ENCODE measurements at regions not wholly inside any gene's neighbourhood (a gene's known extent, or its start where the extent isn't known, plus 50 kb on each side); places are given as distances from the start of the nearest gene placed in this dataset.

DNA sequence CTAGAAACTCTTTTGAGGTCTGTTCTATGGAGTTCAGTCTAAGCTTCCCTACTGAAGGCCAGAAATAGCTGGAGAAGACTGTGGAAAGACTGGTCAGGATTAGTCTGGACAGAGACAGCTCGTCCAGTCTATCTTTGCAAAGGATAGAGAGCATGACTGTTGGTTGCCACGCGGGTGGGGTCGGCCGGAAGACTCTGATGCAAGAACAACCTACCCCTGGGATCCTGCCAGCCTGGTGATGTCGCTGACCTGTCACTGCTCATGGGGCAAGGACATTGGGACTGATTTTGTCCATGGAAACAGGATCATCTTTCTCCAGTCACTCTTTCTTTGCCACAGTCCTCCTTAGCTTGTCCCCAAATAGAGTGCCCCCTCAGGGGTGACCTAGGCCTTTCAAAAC is 337.6 kb upstream of the NPSR1 start:
- Histone ChIP-seq H3K27me3 (ENCODE audit: control insufficient read depth in 3 of 3, insufficient read depth in 3 of 3, low read depth in 1 of 3, low read length in 3 of 3) (no peaks in the 10 kb centered on the region), H3K23ac (ENCODE audit: low read depth, low read length, poor library complexity) (no peak overlapping the region), H2BK5ac (ENCODE audit: low read length) (no peak overlapping the region), H3K9me3 (replicated peaks in 1 of 2; ENCODE audit: control insufficient read depth in 2 of 2, insufficient read depth in 1 of 2, low read depth in 1 of 2, low read length in 2 of 2) (no peaks in the 10 kb centered on the region), H2BK120ac (ENCODE audit: low read depth, low read length) (no peak overlapping the region), H2BK12ac (ENCODE audit: low read length) (no peak overlapping the region), H3K4me1 (ENCODE audit: control insufficient read depth in 2 of 2, insufficient read depth in 1 of 2, low read depth in 1 of 2, low read length in 2 of 2) (no peaks in the 10 kb centered on the region), H3K79me1 (ENCODE audit: low read depth, low read length) (no peaks in the 10 kb centered on the region), H4K8ac (ENCODE audit: low read depth, low read length) (no peak overlapping the region), H3K14ac (ENCODE audit: low read length) (no peak overlapping the region), H3K36me3 (replicated peaks in 1 of 2; ENCODE audit: control insufficient read depth in 2 of 2, insufficient read depth in 2 of 2, low read length in 2 of 2) (no peaks in the 10 kb centered on the region), H2BK15ac (ENCODE audit: low read length) (no peak overlapping the region), H3K4ac (ENCODE audit: low read length) (no peak overlapping the region), H3K9ac (ENCODE audit: low read depth, low read length, poor library complexity) (no peak overlapping the region), H3K4me3 (ENCODE audit: low read length in 2 of 2) (no peak overlapping the region), H2AFZ (ENCODE audit: low read length) (no peak overlapping the region), H3K27ac (replicated peaks; ENCODE audit: low read length) (no peak overlapping the region), H3K4me2 (ENCODE audit: insufficient read depth, low read length, poor library complexity, severe bottlenecking) (no peak overlapping the region), H3K18ac (ENCODE audit: low read length) (no peak overlapping the region), H4K91ac (ENCODE audit: low read depth, low read length, poor library complexity) (no peak overlapping the region), H2AK5ac (ENCODE audit: low read depth, low read length) (no peak overlapping the region)
- WGBS, 2 donors (ENCODE audit: extremely low coverage in 2 of 2, insufficient read length in 2 of 2, insufficient replicate concordance in 1 of 2): no CpG with 5 or more reads among the region's 6 CpGs
- DNase-seq (ENCODE audit: low spot score): no peak

DNA sequence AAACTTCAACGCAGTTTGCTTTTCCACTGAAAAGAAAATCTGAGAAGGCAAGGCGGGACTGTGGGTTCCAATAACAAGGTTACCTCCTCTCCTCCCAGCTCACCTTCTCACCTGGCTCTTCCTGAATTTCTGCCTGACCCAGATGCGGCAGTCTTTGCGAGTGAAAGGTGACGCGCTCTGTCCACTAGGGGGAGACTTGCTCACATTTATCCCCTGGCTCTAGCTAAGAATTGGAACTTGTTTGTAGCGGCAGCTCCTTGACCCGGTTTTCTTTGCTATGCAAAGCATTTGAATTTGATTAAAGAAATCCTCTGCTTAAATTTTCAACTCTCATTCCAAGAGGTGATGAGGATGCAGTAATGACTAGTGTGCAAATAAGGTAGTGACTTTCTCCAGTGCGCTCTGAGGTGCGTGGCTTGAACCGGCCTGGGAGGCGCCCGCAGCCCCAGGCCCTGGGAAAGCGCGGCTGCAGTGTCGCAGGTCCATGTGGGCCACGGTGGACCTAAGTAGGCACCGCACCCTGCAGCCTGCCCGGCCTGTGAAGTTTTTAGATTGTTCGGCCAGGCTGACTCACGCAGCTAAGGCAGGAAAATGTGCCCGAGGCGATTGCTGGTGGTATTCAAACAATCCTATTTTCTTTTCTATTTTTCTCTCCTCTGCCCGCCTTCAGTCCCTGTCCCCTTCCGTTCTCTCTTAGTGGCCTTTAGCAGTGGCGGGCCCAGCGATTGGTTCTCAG is 336.9 kb upstream of the NPSR1 start:
- no peak overlapping the region for H3K27ac ChIP-seq (replicated peaks; ENCODE audit: low read length)
- H3K9ac ChIP-seq (ENCODE audit: low read depth, low read length, poor library complexity): no peak overlapping the region
- DNase-seq (ENCODE audit: low spot score): peak; percentile 70

DNA sequence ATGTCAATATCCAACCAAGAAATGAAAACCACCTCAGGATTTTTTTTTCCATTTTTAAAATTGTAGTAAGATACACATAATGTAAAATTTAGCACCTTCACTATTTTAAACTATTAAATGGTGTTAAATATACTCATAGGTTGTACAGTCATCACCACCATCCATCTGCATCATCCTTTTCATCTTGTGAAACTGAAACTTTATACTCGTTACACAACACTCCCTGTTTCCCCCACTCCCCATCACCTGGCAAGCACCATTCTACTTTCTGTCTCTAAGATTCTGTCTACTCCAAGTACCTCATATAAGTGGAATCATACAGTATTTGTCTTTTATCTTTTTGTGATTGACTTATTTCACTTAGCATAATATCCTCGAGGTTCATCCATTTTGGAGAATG is 335.2 kb upstream of the NPSR1 start:
- no peak overlapping the region for H3K4me3 ChIP-seq (ENCODE audit: low read length in 2 of 2)
- H3K18ac ChIP-seq (ENCODE audit: low read length): no peak overlapping the region
- no peak overlapping the region for H2AK5ac ChIP-seq (ENCODE audit: low read depth, low read length)
- H3K79me1 ChIP-seq (ENCODE audit: low read depth, low read length): no peaks in the 10 kb centered on the region
- no peaks in the 10 kb centered on the region for H3K9me3 ChIP-seq (replicated peaks in 1 of 2; ENCODE audit: control insufficient read depth in 2 of 2, insufficient read depth in 1 of 2, low read depth in 1 of 2, low read length in 2 of 2)
- no peak for DNase-seq (ENCODE audit: low spot score)
- H2BK5ac ChIP-seq (ENCODE audit: low read length): no peak overlapping the region
- no peak overlapping the region for H4K91ac ChIP-seq (ENCODE audit: low read depth, low read length, poor library complexity)
- H3K23ac ChIP-seq (ENCODE audit: low read depth, low read length, poor library complexity): no peak overlapping the region
- H3K36me3 ChIP-seq (replicated peaks in 1 of 2; ENCODE audit: control insufficient read depth in 2 of 2, insufficient read depth in 2 of 2, low read length in 2 of 2): no peaks in the 10 kb centered on the region
- no peak overlapping the region for H3K9ac ChIP-seq (ENCODE audit: low read depth, low read length, poor library complexity)
- H3K27ac ChIP-seq (replicated peaks; ENCODE audit: low read length): no peak overlapping the region
- H3K27me3 ChIP-seq (ENCODE audit: control insufficient read depth in 3 of 3, insufficient read depth in 3 of 3, low read depth in 1 of 3, low read length in 3 of 3): no peaks in the 10 kb centered on the region
- no peak overlapping the region for H2AFZ ChIP-seq (ENCODE audit: low read length)
- no peak overlapping the region for H3K4me2 ChIP-seq (ENCODE audit: insufficient read depth, low read length, poor library complexity, severe bottlenecking)
- H3K4ac ChIP-seq (ENCODE audit: low read length): no peak overlapping the region
- no peak overlapping the region for H2BK15ac ChIP-seq (ENCODE audit: low read length)
- WGBS, 2 donors (ENCODE audit: extremely low coverage in 2 of 2, insufficient read length in 2 of 2, insufficient replicate concordance in 1 of 2): no CpG with 5 or more reads among the region's 2 CpGs
- no peak overlapping the region for H3K14ac ChIP-seq (ENCODE audit: low read length)
- H2BK12ac ChIP-seq (ENCODE audit: low read length): no peak overlapping the region
- no peaks in the 10 kb centered on the region for H3K4me1 ChIP-seq (ENCODE audit: control insufficient read depth in 2 of 2, insufficient read depth in 1 of 2, low read depth in 1 of 2, low read length in 2 of 2)
- H2BK120ac ChIP-seq (ENCODE audit: low read depth, low read length): no peak overlapping the region
- H4K8ac ChIP-seq (ENCODE audit: low read depth, low read length): no peak overlapping the region

More for the DNA sequence above, 336.9 kb upstream of the NPSR1 start:
- Histone ChIP-seq H3K27me3 (ENCODE audit: control insufficient read depth in 3 of 3, insufficient read depth in 3 of 3, low read depth in 1 of 3, low read length in 3 of 3) (no peaks in the 10 kb centered on the region), H2BK120ac (ENCODE audit: low read depth, low read length) (no peak overlapping the region), H2BK12ac (ENCODE audit: low read length) (no peak overlapping the region), H3K4me1 (ENCODE audit: control insufficient read depth in 2 of 2, insufficient read depth in 1 of 2, low read depth in 1 of 2, low read length in 2 of 2) (no peaks in the 10 kb centered on the region), H3K4me3 (ENCODE audit: low read length in 2 of 2) (peak overlapping the region in 1 of 2 donors; percentile 43), H4K91ac (ENCODE audit: low read depth, low read length, poor library complexity) (no peak overlapping the region), H3K4ac (ENCODE audit: low read length) (no peak overlapping the region), H4K8ac (ENCODE audit: low read depth, low read length) (no peak overlapping the region), H2BK5ac (ENCODE audit: low read length) (no peak overlapping the region), H3K79me1 (ENCODE audit: low read depth, low read length) (no peaks in the 10 kb centered on the region), H3K4me2 (ENCODE audit: insufficient read depth, low read length, poor library complexity, severe bottlenecking) (peak overlapping the region; percentile 23), H3K9me3 (replicated peaks in 1 of 2; ENCODE audit: control insufficient read depth in 2 of 2, insufficient read depth in 1 of 2, low read depth in 1 of 2, low read length in 2 of 2) (no peaks in the 10 kb centered on the region), H3K23ac (ENCODE audit: low read depth, low read length, poor library complexity) (no peak overlapping the region), H3K18ac (ENCODE audit: low read length) (peak overlapping the region; percentile 60), H3K14ac (ENCODE audit: low read length) (no peak overlapping the region), H2AK5ac (ENCODE audit: low read depth, low read length) (no peak overlapping the region), H3K36me3 (replicated peaks in 1 of 2; ENCODE audit: control insufficient read depth in 2 of 2, insufficient read depth in 2 of 2, low read length in 2 of 2) (no peaks in the 10 kb centered on the region), H2AFZ (ENCODE audit: low read length) (peak overlapping the region; percentile 51), H2BK15ac (ENCODE audit: low read length) (no peak overlapping the region)
- no CpG with 5 or more reads among the region's 27 CpGs for WGBS, 2 donors (ENCODE audit: extremely low coverage in 2 of 2, insufficient read length in 2 of 2, insufficient replicate concordance in 1 of 2)

DNA sequence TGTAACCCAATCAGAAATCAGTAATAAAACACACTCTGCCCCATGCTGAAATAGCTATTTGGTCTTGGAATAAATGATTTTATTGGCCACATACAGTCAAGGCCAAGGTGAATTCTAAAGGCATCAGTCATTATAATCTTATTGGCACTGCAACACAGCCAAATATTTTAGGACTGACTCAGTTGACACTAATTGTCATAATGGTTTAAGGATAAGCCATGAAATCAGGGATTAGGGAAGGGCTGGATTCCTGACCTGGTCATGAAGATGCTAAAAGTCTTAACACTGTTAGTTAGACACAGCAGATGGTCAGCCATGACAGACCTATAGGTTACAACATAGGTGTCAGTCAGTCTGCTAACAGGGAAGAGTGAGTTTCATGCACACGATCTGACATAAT is 330.3 kb upstream of the NPSR1 start:
- no peak overlapping the region for H3K27ac ChIP-seq (replicated peaks; ENCODE audit: low read length)
- H3K9ac ChIP-seq (ENCODE audit: low read depth, low read length, poor library complexity): no peak overlapping the region
- H4K91ac ChIP-seq (ENCODE audit: low read depth, low read length, poor library complexity): no peak overlapping the region
- H2AK5ac ChIP-seq (ENCODE audit: low read depth, low read length): no peak overlapping the region
- H3K4me2 ChIP-seq (ENCODE audit: insufficient read depth, low read length, poor library complexity, severe bottlenecking): no peak overlapping the region
- peaks cover 0 to 4% of the 10 kb centered on the region in 2 donors for H3K4me1 ChIP-seq (ENCODE audit: control insufficient read depth in 2 of 2, insufficient read depth in 1 of 2, low read depth in 1 of 2, low read length in 2 of 2)
- no peak overlapping the region for H3K23ac ChIP-seq (ENCODE audit: low read depth, low read length, poor library complexity)
- H2BK15ac ChIP-seq (ENCODE audit: low read length): no peak overlapping the region
- no peaks in the 10 kb centered on the region for H3K9me3 ChIP-seq (replicated peaks in 1 of 2; ENCODE audit: control insufficient read depth in 2 of 2, insufficient read depth in 1 of 2, low read depth in 1 of 2, low read length in 2 of 2)
- no peak overlapping the region for H3K18ac ChIP-seq (ENCODE audit: low read length)
- no CpG with 5 or more reads among the region's 1 CpG for WGBS, 2 donors (ENCODE audit: extremely low coverage in 2 of 2, insufficient read length in 2 of 2, insufficient replicate concordance in 1 of 2)
- no peaks in the 10 kb centered on the region for H3K79me1 ChIP-seq (ENCODE audit: low read depth, low read length)
- H3K14ac ChIP-seq (ENCODE audit: low read length): no peak overlapping the region
- H4K8ac ChIP-seq (ENCODE audit: low read depth, low read length): no peak overlapping the region
- no peaks in the 10 kb centered on the region for H3K36me3 ChIP-seq (replicated peaks in 1 of 2; ENCODE audit: control insufficient read depth in 2 of 2, insufficient read depth in 2 of 2, low read length in 2 of 2)
- no peaks in the 10 kb centered on the region for H3K27me3 ChIP-seq (ENCODE audit: control insufficient read depth in 3 of 3, insufficient read depth in 3 of 3, low read depth in 1 of 3, low read length in 3 of 3)
- H3K4ac ChIP-seq (ENCODE audit: low read length): no peak overlapping the region
- H2BK12ac ChIP-seq (ENCODE audit: low read length): no peak overlapping the region
- DNase-seq (ENCODE audit: low spot score): no peak
- H2BK5ac ChIP-seq (ENCODE audit: low read length): no peak overlapping the region
- no peak overlapping the region for H2BK120ac ChIP-seq (ENCODE audit: low read depth, low read length)
- no peak overlapping the region for H2AFZ ChIP-seq (ENCODE audit: low read length)
- H3K4me3 ChIP-seq (ENCODE audit: low read length in 2 of 2): no peak overlapping the region
